Mesenteric fat pad (tissue), 1 donor: ENCODE measurements at regions not wholly inside any gene's neighbourhood (a gene's known extent, or its start where the extent isn't known, plus 50 kb on each side); places are given as distances from the start of the nearest gene placed in this dataset.

Experiments used
- DNase-seq: peaks from one replicate; pipeline ENCODE4 v3.0.0-alpha.2; 2020; ENCODE audit warnings: low spot score
- donor health status: DM: yes; HTN: yes; CAD: no.

GRCh38 chr3:117068301-117068700, 358.7 kb downstream of the TUSC7 start:
- no peak for DNase-seq

- no peak for DNase-seq
Measured at GRCh38 chr3:117074826-117075225, 365.2 kb downstream of the TUSC7 start.

- DNase-seq: no peak
Measured at GRCh38 chr3:117079997-117080396, 370.4 kb downstream of the TUSC7 start.

GRCh38 chr3:117080872-117081271, 371.3 kb downstream of the TUSC7 start:
- no peak for DNase-seq

GRCh38 chr3:117084277-117084676, 374.7 kb downstream of the TUSC7 start:
- no peak for DNase-seq

GRCh38 chr3:117084739-117085270, 375.2 kb downstream of the TUSC7 start:
- DNase-seq: no peak

GRCh38 chr3:117091676-117092075, 382.1 kb downstream of the TUSC7 start:
- DNase-seq: no peak

- no peak for DNase-seq
Measured at GRCh38 chr3:117096549-117096948, 387.0 kb downstream of the TUSC7 start.

- DNase-seq: no peak
Measured at GRCh38 chr3:117097351-117097750, 387.8 kb downstream of the TUSC7 start.

- no peak for DNase-seq
Measured at GRCh38 chr3:117101697-117102096, 392.1 kb downstream of the TUSC7 start.

- no peak for DNase-seq
Measured at GRCh38 chr3:117102426-117102825, 392.8 kb downstream of the TUSC7 start.

GRCh38 chr3:117103675-117104074, 394.1 kb downstream of the TUSC7 start:
- DNase-seq: no peak

- DNase-seq: no peak
Measured at GRCh38 chr3:117104381-117104780, 394.8 kb downstream of the TUSC7 start.

- DNase-seq: no peak
Measured at GRCh38 chr3:117104792-117105191, 395.2 kb downstream of the TUSC7 start.

GRCh38 chr3:117105686-117106085, 396.1 kb downstream of the TUSC7 start:
- no peak for DNase-seq

- no peak for DNase-seq
Measured at GRCh38 chr3:117106396-117106795, 396.8 kb downstream of the TUSC7 start.

GRCh38 chr3:117107946-117108345, 398.4 kb downstream of the TUSC7 start:
- no peak for DNase-seq

GRCh38 chr3:117109178-117109577, 399.6 kb downstream of the TUSC7 start:
- no peak for DNase-seq

GRCh38 chr3:117114517-117115265, 405.1 kb downstream of the TUSC7 start:
- DNase-seq: no peak

GRCh38 chr3:117117188-117117936, 407.8 kb downstream of the TUSC7 start:
- DNase-seq: no peak

- DNase-seq: no peak
Measured at GRCh38 chr3:117118604-117119003, 409.0 kb downstream of the TUSC7 start.

GRCh38 chr3:117120014-117120413, 410.4 kb downstream of the TUSC7 start:
- no peak for DNase-seq

- DNase-seq: no peak
Measured at GRCh38 chr3:117122609-117123008, 413.0 kb downstream of the TUSC7 start.
